Suprapubic skin (tissue), 4 donors: ENCODE measurements at regions not wholly inside any gene's neighbourhood (a gene's known extent, or its start where the extent isn't known, plus 50 kb on each side); places are given as distances from the start of the nearest gene placed in this dataset.

Experiments
- DNase-seq, 2 donors: peaks; one replicate each; pipeline ENCODE4 v3.0.0-alpha.2; 2019; ENCODE audit warnings: low spot score in 2 of 2
- H3K27ac ChIP-seq: fragments of 200-600 bp; sonication (generic); one replicate; pipeline ENCODE4 v1.5.1; 2019
- H3K27me3 ChIP-seq: fragments of 200-600 bp; sonication (generic); one replicate; pipeline ENCODE4 v1.5.1; 2019
- H3K36me3 ChIP-seq: fragments of 200-600 bp; sonication (generic); one replicate; pipeline ENCODE4 v1.5.1; 2019
- H3K4me1 ChIP-seq: fragments of 200-600 bp; sonication (generic); one replicate; pipeline ENCODE4 v1.5.1; 2019
- H3K4me3 ChIP-seq: fragments of 200-600 bp; sonication (generic); one replicate; pipeline ENCODE4 v1.5.1; 2019; ENCODE audit warnings: mild to moderate bottlenecking
- H3K9me3 ChIP-seq: fragments of 200-600 bp; sonication (generic); one replicate; pipeline ENCODE4 v1.5.1; 2019
- CTCF ChIP-seq, 2 donors: fragments of 200-600 bp in 1 of 2; fragments of 450-650 bp in 1 of 2; sonication (generic) in 1 of 2; IDR thresholded peaks; one replicate each; pipeline ENCODE4 v1.5.1; 2016 to 2019; ENCODE audit warnings: antibody characterized with exemption in 2 of 2, mild to moderate bottlenecking in 1 of 2, moderate library complexity in 1 of 2
- EP300 ChIP-seq: sonication (generic); formaldehyde crosslinking; IDR thresholded peaks from one replicate; pipeline ENCODE4 v1.6.1; 2017; ENCODE audit warnings: antibody characterized with exemption
- POLR2A ChIP-seq, 2 donors: fragments of 450-650 bp; IDR thresholded peaks; one replicate each; pipeline ENCODE4 v1.6.1; 2017; ENCODE audit warnings: antibody characterized with exemption in 2 of 2, mild to moderate bottlenecking in 2 of 2, moderate library complexity in 2 of 2
- POLR2AphosphoS5 ChIP-seq, 3 donors: sonication (generic); formaldehyde crosslinking; IDR thresholded peaks; one replicate each; pipeline ENCODE4 v1.6.1; 2017; ENCODE audit warnings: antibody characterized with exemption in 3 of 3
- WGBS: methylation state at CpG from one replicate; pipeline ENCODE4 v1.1.5; 2018; 5-methylcytosine and 5-hydroxymethylcytosine counted together

GRCh38 chr12:98465505-98465904 is 49.9 kb upstream of the TMPO start:
- Histone ChIP-seq H3K27me3 (no peaks in the 10 kb centered on the region), H3K4me3 (no peak overlapping the region), H3K9me3 (no peaks in the 10 kb centered on the region), H3K36me3 (no peaks in the 10 kb centered on the region), H3K27ac (no peak overlapping the region), H3K4me1 (no peaks in the 10 kb centered on the region)
- TF ChIP-seq CTCF (IDR thresholded peaks at IDR 0.05) (no peak), POLR2A (IDR thresholded peaks at IDR 0.05) (no peak), POLR2AphosphoS5 (IDR thresholded peaks at IDR 0.05) (no peak), EP300 (no peak)
- WGBS = 85% methylated on average over 1 of the region's 1 CpG
- no peak for DNase-seq
